PC-9 (cell line): ENCODE measurements at regions not wholly inside any gene's neighbourhood (a gene's known extent, or its start where the extent isn't known, plus 50 kb on each side); places are given as distances from the start of the nearest gene placed in this dataset.

Experiments used
- BruUV-seq: library from RNA; stranded (reverse); fragments of 400-500 nt; replicated peaks from 2 replicates; lab custom pipeline; 2021; lab: Mats Ljungman, UMichigan
- CTCF ChIA-PET: fragments of 300-600 bp; sonication (Branson Sonifier 250); formaldehyde crosslinking; loops from one replicate; lab custom pipeline; 2022; ENCODE audit warnings: antibody characterized with exemption; lab: Charles Lee
- POLR2A ChIA-PET: fragments of 300-600 bp; sonication (Branson Sonifier 250); formaldehyde crosslinking; loops from one replicate; lab custom pipeline; 2022; ENCODE audit warnings: antibody characterized with exemption; ENCODE audit not compliant: unreplicated experiment; lab: Charles Lee
- DNase-seq, 2 experiments: peaks; one replicate each; pipeline versions ENCODE4 v3.0.0 to v3.0.0-alpha.2; 2015 to 2022; ENCODE audit warnings: mixed read lengths in 1 of 2
- H2AFZ ChIP-seq: fragments of 200-600 bp; sonication (generic); 2 replicates; pipeline ENCODE4 v1.8.1; 2017; ENCODE audit warnings: antibody characterized with exemption
- H3F3A ChIP-seq: fragments of 200-600 bp; sonication (generic); 2 replicates; pipeline ENCODE4 v1.8.1; 2017; ENCODE audit warnings: antibody characterized with exemption, mild to moderate bottlenecking, low read depth; ENCODE audit not compliant: insufficient read depth
- H3K27ac ChIP-seq: fragments of 200-600 bp; sonication (generic); 2 replicates; pipeline ENCODE4 v1.6.1; 2016; ENCODE audit warnings: mixed run types
- H3K27me3 ChIP-seq: fragments of 200-600 bp; sonication (generic); 2 replicates; pipeline ENCODE4 v1.6.1; 2016; ENCODE audit warnings: low read depth, mixed run types; ENCODE audit not compliant: insufficient read depth
- H3K36me3 ChIP-seq: fragments of 200-600 bp; sonication (generic); 2 replicates; pipeline ENCODE4 v1.6.1; 2016; ENCODE audit warnings: low read depth, mixed run types
- H3K4me1 ChIP-seq: fragments of 200-600 bp; sonication (generic); replicated peaks from 2 replicates; pipeline ENCODE4 v1.6.1; 2016; ENCODE audit warnings: mixed run types; ENCODE audit not compliant: insufficient read depth
- H3K4me2 ChIP-seq: fragments of 200-600 bp; sonication (generic); 2 replicates; pipeline ENCODE4 v1.6.1; 2017; ENCODE audit warnings: mixed run types
- H3K4me3 ChIP-seq: fragments of 200-600 bp; sonication (generic); 2 replicates; pipeline ENCODE4 v1.6.1; 2016; ENCODE audit warnings: mixed run types
- H3K79me2 ChIP-seq: fragments of 200-600 bp; sonication (generic); 2 replicates; pipeline ENCODE4 v1.6.1; 2017; ENCODE audit warnings: low read depth, mixed run types
- H3K9me2 ChIP-seq: fragments of 200-600 bp; sonication (generic); 2 replicates; pipeline ENCODE4 v1.8.1; 2017; ENCODE audit warnings: mild to moderate bottlenecking; ENCODE audit not compliant: insufficient read depth
- H3K9me3 ChIP-seq: fragments of 200-600 bp; sonication (generic); 2 replicates; pipeline ENCODE4 v1.8.1; 2016; ENCODE audit warnings: low read depth; ENCODE audit not compliant: insufficient read depth
- H4K20me1 ChIP-seq: fragments of 200-600 bp; sonication (generic); 2 replicates; pipeline ENCODE4 v1.8.1; 2017; ENCODE audit not compliant: insufficient read depth
- EZH2 ChIP-seq: fragments of 200-600 bp; sonication (generic); IDR thresholded peaks from 2 replicates; pipeline ENCODE4 v1.8.0; 2017; ENCODE audit warnings: antibody characterized with exemption, low read depth
- intact Hi-C: fragments of 100-400 bp; cut with micrococcal nuclease; formaldehyde crosslinking; loops from one replicate; pipeline ENCODE4 v1.10.0; 2022; ENCODE audit not compliant: unreplicated experiment
- TF ChIP-seq, protein P1 (sequence below): fragments of 200-600 bp; sonication (generic); conservative IDR thresholded peaks from 2 replicates; pipeline ENCODE4 v1.6.1; 2017; ENCODE audit warnings: mixed run types, antibody characterized with exemption, mild to moderate bottlenecking, moderate library complexity

DNA sequence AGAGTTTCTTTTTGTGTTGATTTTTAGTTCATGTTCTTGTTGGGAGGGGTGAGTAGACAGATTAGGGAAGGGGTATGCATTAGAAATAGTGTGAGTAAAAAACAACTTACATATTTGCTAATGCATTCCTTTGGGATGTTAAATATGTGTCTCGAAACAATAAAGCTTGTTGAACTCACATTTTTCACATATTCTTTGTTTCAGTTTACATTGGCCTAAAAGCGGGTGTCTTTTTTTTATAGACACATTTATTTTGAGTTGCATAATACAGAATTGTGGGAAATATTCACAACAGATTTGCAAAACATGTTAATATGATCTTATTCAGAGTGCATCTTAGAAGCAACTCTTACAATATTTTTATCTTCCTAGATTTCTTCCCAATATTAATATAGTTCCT lies 337.5 kb upstream of the CNTNAP2 start:
- Histone ChIP-seq H3K4me1 (no peaks in the 10 kb centered on the region), H3K79me2 (no peaks in the 10 kb centered on the region), H3K36me3 (no peaks in the 10 kb centered on the region), H3K9me2 (no peaks in the 10 kb centered on the region; the same call in 1 of the 2 replicates), H3F3A (no peaks in the 10 kb centered on the region), H2AFZ (no peak overlapping the region), H3K27me3 (no peaks in the 10 kb centered on the region), H3K4me2 (no peak overlapping the region), H3K27ac (no peak overlapping the region), H3K4me3 (no peak overlapping the region), H4K20me1 (no peaks in the 10 kb centered on the region), H3K9me3 (no peaks in the 10 kb centered on the region)
- no peak for DNase-seq
- CTCF ChIA-PET: no interaction called here
- TF ChIP-seq EZH2: no peak
- TF ChIP-seq, protein P1, sequence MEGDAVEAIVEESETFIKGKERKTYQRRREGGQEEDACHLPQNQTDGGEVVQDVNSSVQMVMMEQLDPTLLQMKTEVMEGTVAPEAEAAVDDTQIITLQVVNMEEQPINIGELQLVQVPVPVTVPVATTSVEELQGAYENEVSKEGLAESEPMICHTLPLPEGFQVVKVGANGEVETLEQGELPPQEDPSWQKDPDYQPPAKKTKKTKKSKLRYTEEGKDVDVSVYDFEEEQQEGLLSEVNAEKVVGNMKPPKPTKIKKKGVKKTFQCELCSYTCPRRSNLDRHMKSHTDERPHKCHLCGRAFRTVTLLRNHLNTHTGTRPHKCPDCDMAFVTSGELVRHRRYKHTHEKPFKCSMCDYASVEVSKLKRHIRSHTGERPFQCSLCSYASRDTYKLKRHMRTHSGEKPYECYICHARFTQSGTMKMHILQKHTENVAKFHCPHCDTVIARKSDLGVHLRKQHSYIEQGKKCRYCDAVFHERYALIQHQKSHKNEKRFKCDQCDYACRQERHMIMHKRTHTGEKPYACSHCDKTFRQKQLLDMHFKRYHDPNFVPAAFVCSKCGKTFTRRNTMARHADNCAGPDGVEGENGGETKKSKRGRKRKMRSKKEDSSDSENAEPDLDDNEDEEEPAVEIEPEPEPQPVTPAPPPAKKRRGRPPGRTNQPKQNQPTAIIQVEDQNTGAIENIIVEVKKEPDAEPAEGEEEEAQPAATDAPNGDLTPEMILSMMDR: no peak
- intact Hi-C loops: no loop called here
- BruUV-seq: no TSS peak
- POLR2A ChIA-PET: no interaction called here

DNA sequence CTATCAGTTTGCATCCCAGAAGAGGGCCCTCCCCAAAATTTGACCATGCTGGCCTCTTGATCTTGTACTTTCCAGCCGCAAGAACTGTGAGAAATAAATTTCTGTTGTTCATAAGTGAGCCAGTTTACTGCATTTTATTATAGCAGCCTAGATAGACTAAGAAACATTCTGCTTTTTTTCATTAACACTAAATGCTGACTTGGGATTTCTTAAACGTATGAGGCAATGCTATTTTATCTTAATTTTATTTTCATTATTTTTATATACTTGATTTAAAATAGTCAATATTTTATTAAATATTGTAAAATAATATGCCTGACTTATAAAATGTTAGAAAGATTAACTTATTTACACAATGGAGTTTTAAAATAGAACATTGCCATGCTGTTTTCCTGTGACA lies 341.8 kb upstream of the CNTNAP2 start:
- Histone ChIP-seq H2AFZ (no peak overlapping the region), H3K4me3 (no peak overlapping the region), H3K79me2 (no peaks in the 10 kb centered on the region), H3K27ac (no peak overlapping the region), H4K20me1 (no peaks in the 10 kb centered on the region), H3K4me2 (no peak overlapping the region), H3K9me3 (no peaks in the 10 kb centered on the region), H3F3A (no peaks in the 10 kb centered on the region), H3K9me2 (no peaks in the 10 kb centered on the region; the same call in 1 of the 2 replicates), H3K27me3 (no peaks in the 10 kb centered on the region), H3K36me3 (no peaks in the 10 kb centered on the region), H3K4me1 (no peaks in the 10 kb centered on the region)
- intact Hi-C loops: no loop called here
- ChIA-PET CTCF (no interaction called here), POLR2A (no interaction called here)
- no TSS peak for BruUV-seq
- DNase-seq: no peak
- TF ChIP-seq, protein P1: no peak
- no peak for TF ChIP-seq EZH2

DNA sequence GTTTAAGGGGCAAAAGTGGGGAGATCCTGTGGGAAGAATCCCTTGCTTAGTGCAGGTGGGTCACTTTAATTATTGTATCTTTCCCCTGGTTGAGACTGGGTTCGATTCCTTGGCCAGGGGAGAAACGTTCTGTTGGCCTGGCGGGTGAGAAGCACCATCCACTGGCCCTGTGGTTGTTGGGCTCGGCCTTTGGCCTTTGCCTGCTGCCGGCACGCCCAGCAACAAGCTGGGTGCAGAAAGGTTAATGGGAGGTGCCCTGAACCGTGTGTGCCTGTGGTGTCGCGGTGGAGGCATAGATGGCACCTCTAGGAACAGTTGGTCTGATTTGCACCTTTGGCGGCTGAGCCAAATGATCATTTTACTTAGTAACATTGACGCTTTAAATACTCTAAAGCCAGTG lies 363.6 kb upstream of the CNTNAP2 start:
- Histone ChIP-seq H3K4me3 (no peak overlapping the region), H3K9me2 (no peaks in the 10 kb centered on the region), H3K79me2 (no peaks in the 10 kb centered on the region), H3K4me1 (no peaks in the 10 kb centered on the region), H3K27me3 (no peaks in the 10 kb centered on the region), H3K9me3 (0 out of 2 replicates have a peak, but pooled peaks cover 7% of the 10 kb centered on the region), H3K4me2 (no peak overlapping the region), H3K27ac (no peak overlapping the region), H3F3A (no peaks in the 10 kb centered on the region), H2AFZ (no peak overlapping the region), H3K36me3 (no peaks in the 10 kb centered on the region), H4K20me1 (no peaks in the 10 kb centered on the region)
- no peak for TF ChIP-seq EZH2
- TF ChIP-seq, protein P1: no peak
- no TSS peak for BruUV-seq
- POLR2A ChIA-PET: no interaction called here
- CTCF ChIA-PET: no interaction called here
- no peak for DNase-seq
- intact Hi-C loops: no loop called here
